Nephron progenitor cell (in vitro differentiated cells): ENCODE measurements at regions not wholly inside any gene's neighbourhood (a gene's known extent, or its start where the extent isn't known, plus 50 kb on each side); places are given as distances from the start of the nearest gene placed in this dataset.
"Not testable (repeated sequence)": the region's sequence is repeated elsewhere in the genome, so short reads cannot be mapped to it uniquely, and the experiment has no call there.

ENCODE experiments used
- DNase-seq: peaks from one replicate; pipeline ENCODE4 v3.0.0; 2021
- H3K27ac Mint-ChIP-seq: 2 replicates; pipeline ENCODE4 v1.8.0; 2021; ENCODE audit warnings: mild to moderate bottlenecking, moderate library complexity, mixed read lengths
- H3K27me3 Mint-ChIP-seq: 2 replicates; pipeline ENCODE4 v1.8.0; 2021; ENCODE audit warnings: mild to moderate bottlenecking, low read depth, mixed read lengths; ENCODE audit not compliant: poor library complexity
- H3K36me3 Mint-ChIP-seq: 2 replicates; pipeline ENCODE4 v1.8.0; 2021; ENCODE audit warnings: low read depth, mixed read lengths
- H3K4me1 Mint-ChIP-seq: 2 replicates; pipeline ENCODE4 v1.8.0; 2021; ENCODE audit warnings: mixed read lengths
- H3K4me3 Mint-ChIP-seq: 2 replicates; pipeline ENCODE4 v1.8.0; 2021; ENCODE audit warnings: mild to moderate bottlenecking, moderate library complexity, mixed read lengths
- H3K9me3 Mint-ChIP-seq: 2 replicates; pipeline ENCODE4 v1.8.0; 2021; ENCODE audit warnings: mild to moderate bottlenecking, moderate library complexity, mixed read lengths
- TF ChIP-seq, protein P1 (sequence below): fragments of 200-600 bp; sonication (generic); IDR thresholded peaks from 2 replicates; pipeline ENCODE4 v1.5.0; 2021; ENCODE audit warnings: antibody characterized with exemption

DNA sequence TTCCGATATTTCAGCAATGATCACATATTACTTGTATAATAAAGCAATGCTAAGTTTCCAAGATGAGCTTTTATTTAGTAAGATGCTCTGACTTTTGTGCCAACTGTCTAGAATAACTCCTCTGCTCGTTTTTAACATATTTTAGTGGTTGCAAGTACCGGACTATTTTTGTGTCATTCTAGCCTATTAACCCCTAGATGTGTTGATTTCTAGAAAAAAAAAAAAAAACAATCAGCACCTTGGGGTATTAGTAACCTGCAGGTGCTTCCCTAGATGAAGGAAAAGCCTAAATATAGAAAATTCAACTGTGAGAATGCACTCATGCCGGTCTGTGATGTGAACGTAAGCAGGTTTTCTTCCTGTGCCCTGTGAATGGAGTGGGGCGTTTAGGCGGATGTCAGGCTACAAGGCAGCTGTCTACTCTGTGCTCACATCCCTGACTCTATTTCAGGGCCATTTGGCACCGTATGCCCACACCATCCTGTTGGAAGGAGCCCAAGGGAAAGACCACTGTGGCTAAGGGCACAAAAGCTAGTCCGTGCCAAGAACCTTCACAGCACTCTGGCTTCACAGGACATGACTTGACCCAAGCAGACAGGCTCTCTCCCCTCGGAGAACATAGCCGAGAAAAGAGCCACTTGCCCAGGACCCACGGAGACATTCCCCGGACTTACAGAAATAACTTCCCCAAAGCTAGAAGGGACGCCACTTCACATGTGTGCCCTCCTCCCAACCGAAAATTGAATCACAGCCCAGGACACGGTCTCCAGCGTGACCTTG lies 60.9 kb upstream of the AGAP1 start:
- TF ChIP-seq, protein P1, sequence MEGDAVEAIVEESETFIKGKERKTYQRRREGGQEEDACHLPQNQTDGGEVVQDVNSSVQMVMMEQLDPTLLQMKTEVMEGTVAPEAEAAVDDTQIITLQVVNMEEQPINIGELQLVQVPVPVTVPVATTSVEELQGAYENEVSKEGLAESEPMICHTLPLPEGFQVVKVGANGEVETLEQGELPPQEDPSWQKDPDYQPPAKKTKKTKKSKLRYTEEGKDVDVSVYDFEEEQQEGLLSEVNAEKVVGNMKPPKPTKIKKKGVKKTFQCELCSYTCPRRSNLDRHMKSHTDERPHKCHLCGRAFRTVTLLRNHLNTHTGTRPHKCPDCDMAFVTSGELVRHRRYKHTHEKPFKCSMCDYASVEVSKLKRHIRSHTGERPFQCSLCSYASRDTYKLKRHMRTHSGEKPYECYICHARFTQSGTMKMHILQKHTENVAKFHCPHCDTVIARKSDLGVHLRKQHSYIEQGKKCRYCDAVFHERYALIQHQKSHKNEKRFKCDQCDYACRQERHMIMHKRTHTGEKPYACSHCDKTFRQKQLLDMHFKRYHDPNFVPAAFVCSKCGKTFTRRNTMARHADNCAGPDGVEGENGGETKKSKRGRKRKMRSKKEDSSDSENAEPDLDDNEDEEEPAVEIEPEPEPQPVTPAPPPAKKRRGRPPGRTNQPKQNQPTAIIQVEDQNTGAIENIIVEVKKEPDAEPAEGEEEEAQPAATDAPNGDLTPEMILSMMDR, result no peak
- Mint-ChIP-seq H3K36me3 (no peaks in the 10 kb centered on the region), H3K27me3 (peaks cover 22% of the 10 kb centered on the region), H3K9me3 (peaks cover 6% of the 10 kb centered on the region), H3K4me1 (peaks cover 6% of the 10 kb centered on the region), H3K27ac (no peak overlapping the region), H3K4me3 (no peak overlapping the region)
- DNase-seq, result no peak

GRCh38 chr2:235433860-235434259 lies 60.0 kb upstream of the AGAP1 start:
- DNase-seq, result no peak
- Mint-ChIP-seq H3K27ac (peak overlapping the region; percentile 15), H3K36me3 (no peaks in the 10 kb centered on the region), H3K4me3 (no peak overlapping the region), H3K4me1 (peaks cover 6% of the 10 kb centered on the region), H3K27me3 (peaks cover 23% of the 10 kb centered on the region), H3K9me3 (peaks cover 6% of the 10 kb centered on the region)
- TF ChIP-seq, protein P1, result no peak

DNA sequence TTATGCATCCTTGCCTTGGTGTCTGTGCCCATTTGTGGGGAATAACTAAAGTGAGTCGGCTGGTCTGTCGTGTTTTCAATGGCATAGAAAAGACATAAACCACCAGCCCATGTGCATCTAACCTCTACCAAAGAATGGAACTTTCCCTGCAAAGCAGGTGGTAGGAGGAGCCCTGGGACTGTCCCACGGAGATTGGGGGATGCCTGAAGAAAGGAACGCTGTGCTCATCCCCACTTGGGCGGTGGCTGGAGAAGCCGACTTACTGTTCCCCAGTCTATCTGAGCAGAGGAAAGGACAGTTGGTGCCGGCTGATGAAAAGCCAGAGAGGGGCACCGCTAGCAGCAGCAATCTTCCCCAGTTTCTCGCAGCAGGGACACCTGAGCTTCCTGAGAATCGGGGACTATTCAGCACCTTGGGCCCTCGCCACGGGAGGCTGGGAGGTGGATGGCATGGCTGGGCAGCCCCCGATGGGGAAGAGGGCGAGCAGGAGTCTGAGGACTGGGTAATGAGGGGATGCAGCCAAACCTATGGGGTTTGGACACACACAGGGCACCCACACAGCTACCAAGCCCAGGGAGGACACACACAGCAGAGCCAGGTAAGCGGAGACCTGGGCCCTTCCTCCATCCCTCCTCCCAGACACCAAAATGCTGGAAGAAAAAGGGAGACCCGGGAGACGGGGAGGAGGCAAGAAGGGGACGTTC lies 53.7 kb upstream of the AGAP1 start:
- H3K4me1 Mint-ChIP-seq, result peaks cover 5% of the 10 kb centered on the region
- H3K36me3 Mint-ChIP-seq, result no peaks in the 10 kb centered on the region
- DNase-seq, result no peak
- TF ChIP-seq, protein P1, result no peak
- peaks cover 18% of the 10 kb centered on the region for H3K27me3 Mint-ChIP-seq
- no peak overlapping the region for H3K4me3 Mint-ChIP-seq
- peaks cover 5% of the 10 kb centered on the region for H3K9me3 Mint-ChIP-seq
- no peak overlapping the region for H3K27ac Mint-ChIP-seq

- not testable (repeated sequence) for H3K4me3 Mint-ChIP-seq, H3K9me3 Mint-ChIP-seq, DNase-seq, H3K4me1 Mint-ChIP-seq, H3K36me3 Mint-ChIP-seq, H3K27ac Mint-ChIP-seq
- H3K27me3 Mint-ChIP-seq, result peaks cover 20% of the 10 kb centered on the region
These were observed 50.3 kb upstream of the AGAP1 start for GRCh38 chr2:235443580-235443979.
